Testis (tissue), 2 donors: ENCODE measurements at regions not wholly inside any gene's neighbourhood (a gene's known extent, or its start where the extent isn't known, plus 50 kb on each side); places are given as distances from the start of the nearest gene placed in this dataset.

ENCODE experiments used
- DNase-seq: peaks from one replicate; pipeline ENCODE4 v3.0.0-alpha.2; 2019
- H3K27ac ChIP-seq, 2 donors: fragments of 200-600 bp; sonication (generic); one replicate each; pipeline ENCODE4 v1.5.1; 2019
- H3K27me3 ChIP-seq: fragments of 200-600 bp; sonication (generic); one replicate; pipeline ENCODE4 v1.5.1; 2019
- H3K36me3 ChIP-seq: fragments of 200-600 bp; sonication (generic); one replicate; pipeline ENCODE4 v1.5.1; 2017; ENCODE audit warnings: low read depth; ENCODE audit errors: missing control alignments
- H3K4me1 ChIP-seq: fragments of 200-600 bp; sonication (generic); one replicate; pipeline ENCODE4 v1.5.1; 2019
- H3K4me3 ChIP-seq, 2 donors: fragments of 200-600 bp; sonication (generic); one replicate each; pipeline ENCODE4 v1.5.1; 2017 to 2019
- H3K9me3 ChIP-seq: fragments of 200-600 bp; sonication (generic); one replicate; pipeline ENCODE4 v1.5.1; 2017
- CTCF ChIP-seq, 3 experiments: fragments of 450-650 bp in 2 of 3; fragments of 200-600 bp in 1 of 3; sonication (generic) in 1 of 3; IDR thresholded peaks; one replicate each; pipeline ENCODE4 v1.5.1; 2016 to 2019; ENCODE audit warnings: antibody characterized with exemption in 3 of 3, mild to moderate bottlenecking in 2 of 3, moderate library complexity in 1 of 3
- POLR2A ChIP-seq: fragments of 450-650 bp; IDR thresholded peaks from one replicate; pipeline ENCODE4 v1.6.1; 2017; ENCODE audit warnings: antibody characterized with exemption, mild to moderate bottlenecking, moderate library complexity
- WGBS, 2 donors: methylation state at CpG; one replicate each; pipeline ENCODE4 v1.1.5; 2018; 5-methylcytosine and 5-hydroxymethylcytosine counted together
- intact Hi-C: fragments of 100-400 bp; cut with DNase I; formaldehyde crosslinking; loops from one replicate; pipeline ENCODE4 v1.15.1; 2023; ENCODE audit warnings: low total_unique reads

GRCh38 chr12:69019910-69020309 lies 86.9 kb upstream of the CPM start:
- Histone ChIP-seq H3K9me3 (no peaks in the 10 kb centered on the region), H3K27ac (no peak overlapping the region), H3K4me3 (no peak overlapping the region), H3K4me1 (no peaks in the 10 kb centered on the region), H3K36me3 (no peaks in the 10 kb centered on the region), H3K27me3 (no peaks in the 10 kb centered on the region)
- TF ChIP-seq POLR2A = no peak
- no peak for TF ChIP-seq CTCF (IDR thresholded peaks at IDR 0.05)
- no peak for DNase-seq
- intact Hi-C loops = no loop called here

- H3K4me1 ChIP-seq = no peaks in the 10 kb centered on the region
- WGBS, 2 donors = 91 to 94% methylated on average over 4 of the region's 4 CpGs
- no peak for DNase-seq
Measured at GRCh38 chr12:69022674-69023073, 89.7 kb upstream of the CPM start.

GRCh38 chr12:69023840-69024239 lies 90.9 kb upstream of the CPM start:
- H3K4me1 ChIP-seq = no peaks in the 10 kb centered on the region
- H3K27me3 ChIP-seq = no peaks in the 10 kb centered on the region
- intact Hi-C loops = no loop called here
- no peak overlapping the region for H3K4me3 ChIP-seq
- TF ChIP-seq CTCF (IDR thresholded peaks at IDR 0.05) = no peak
- WGBS, 2 donors = 84 to 85% methylated on average over 5 of the region's 5 CpGs
- no peaks in the 10 kb centered on the region for H3K36me3 ChIP-seq
- H3K9me3 ChIP-seq = no peaks in the 10 kb centered on the region
- no peak overlapping the region for H3K27ac ChIP-seq
- no peak for DNase-seq

More at GRCh38 chr12:69022674-69023073, 89.7 kb upstream of the CPM start:
- Histone ChIP-seq H3K9me3 (no peaks in the 10 kb centered on the region), H3K36me3 (no peaks in the 10 kb centered on the region), H3K27me3 (no peaks in the 10 kb centered on the region), H3K27ac (no peak overlapping the region), H3K4me3 (no peak overlapping the region)
- TF ChIP-seq CTCF (IDR thresholded peaks at IDR 0.05) = no peak
- no peak for TF ChIP-seq POLR2A
- intact Hi-C loops = no loop called here

- DNase-seq = no peak
- intact Hi-C loops = no loop called here
- H3K27ac ChIP-seq = no peak overlapping the region
- WGBS, 2 donors = 90 to 92% methylated on average over 7 of the region's 7 CpGs
- no peaks in the 10 kb centered on the region for H3K36me3 ChIP-seq
- H3K4me1 ChIP-seq = no peaks in the 10 kb centered on the region
- no peaks in the 10 kb centered on the region for H3K27me3 ChIP-seq
- no peaks in the 10 kb centered on the region for H3K9me3 ChIP-seq
- H3K4me3 ChIP-seq = no peak overlapping the region
- TF ChIP-seq POLR2A (no peak), CTCF (IDR thresholded peaks at IDR 0.05) (no peak)
Measured at GRCh38 chr12:69024413-69024812, 91.4 kb upstream of the CPM start.

GRCh38 chr12:69024907-69025306 lies 91.9 kb upstream of the CPM start:
- no peak overlapping the region for H3K4me3 ChIP-seq
- no peaks in the 10 kb centered on the region for H3K9me3 ChIP-seq
- TF ChIP-seq CTCF (IDR thresholded peaks at IDR 0.05) (no peak), POLR2A (no peak)
- H3K27ac ChIP-seq = no peak overlapping the region
- intact Hi-C loops = no loop called here
- no peak for DNase-seq
- no peaks in the 10 kb centered on the region for H3K4me1 ChIP-seq
- H3K36me3 ChIP-seq = no peaks in the 10 kb centered on the region
- 79 to 80% methylated on average over 4 of the region's 4 CpGs for WGBS, 2 donors
- H3K27me3 ChIP-seq = no peaks in the 10 kb centered on the region
